Loucy (cell line): ENCODE measurements at regions not wholly inside any gene's neighbourhood (a gene's known extent, or its start where the extent isn't known, plus 50 kb on each side); places are given as distances from the start of the nearest gene placed in this dataset.

ENCODE experiments used
- CTCF ChIP-seq: fragments of 200-600 bp; sonication (generic); conservative IDR thresholded peaks from 2 replicates; pipeline ENCODE4 v1.5.1; 2014; ENCODE audit warnings: mild to moderate bottlenecking, antibody characterized with exemption, low read length
- EZH2phosphoT487 ChIP-seq: fragments of 200-600 bp; IDR thresholded peaks from 2 replicates; pipeline ENCODE4 v1.6.1; 2018; ENCODE audit warnings: antibody characterized with exemption, mild to moderate bottlenecking, moderate library complexity, borderline replicate concordance

- TF ChIP-seq CTCF: no peak
- no peak for TF ChIP-seq EZH2phosphoT487
These were observed 438.0 kb upstream of the CELF2 start for GRCh38 chr10:10579709-10580108.
